ENCODE measurements at regions not wholly inside any gene's neighbourhood (a gene's known extent, or its start where the extent isn't known, plus 50 kb on each side); places are given as distances from the start of the nearest gene placed in this dataset.

DNA sequence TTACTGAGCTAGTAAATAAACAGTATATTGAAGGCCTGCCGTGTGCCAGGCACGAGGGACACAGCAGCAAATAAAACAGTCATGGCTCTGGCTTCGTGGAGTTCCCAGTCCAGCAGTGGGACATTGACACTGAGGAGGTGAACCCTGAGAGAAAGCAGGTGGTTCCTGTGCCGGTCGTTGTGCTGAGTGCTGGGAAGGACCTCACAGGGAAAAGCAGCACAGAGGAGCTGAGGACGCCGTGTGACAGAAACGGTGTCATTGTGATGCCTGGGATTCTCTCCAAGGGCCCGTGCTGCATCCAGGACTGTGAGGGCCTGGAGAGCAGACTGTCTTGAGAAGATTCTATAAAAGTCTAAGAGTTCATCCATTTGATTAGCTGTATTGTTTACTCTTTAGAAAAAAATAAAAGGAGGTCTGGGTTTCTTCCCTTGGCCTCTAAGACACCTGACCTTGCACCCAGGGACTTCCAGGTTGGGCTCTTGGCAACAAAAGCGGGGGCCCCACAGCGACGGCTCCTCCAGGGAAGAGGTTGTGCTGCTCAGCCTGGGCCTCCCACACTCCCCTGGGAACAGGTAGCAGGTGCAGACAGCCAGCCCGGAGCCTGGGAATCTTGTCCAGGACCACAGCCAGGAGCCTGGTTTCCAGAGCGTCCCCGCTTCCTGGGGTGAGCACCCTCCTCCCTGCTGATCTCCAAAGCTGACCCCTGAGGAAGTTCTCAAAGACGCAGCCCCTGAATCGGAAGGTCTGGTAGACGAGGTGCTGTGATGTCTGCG lies 251.2 kb upstream of the PMEPA1 start:
- Histone ChIP-seq H2BK5ac (ENCODE audit: low read depth, low read length, poor library complexity, severe bottlenecking) (no peak overlapping the region), H3K27me3 (ENCODE audit: control insufficient read depth, insufficient read depth, low read length) (0 out of 2 replicates have a peak, but pooled peaks cover 1% of the 10 kb centered on the region), H2BK120ac (ENCODE audit: low read depth, low read length) (no peak overlapping the region), H4K20me1 (ENCODE audit: insufficient read depth, low read length) (no peaks in the 10 kb centered on the region), H3K36me3 (ENCODE audit: control insufficient read depth, insufficient read depth, low read length) (no peaks in the 10 kb centered on the region), H3K4me3 (ENCODE audit: insufficient read depth, low read depth, low read length) (no peak overlapping the region), H3K79me1 (ENCODE audit: low read depth in 1 of 2, low read length in 2 of 2) (no peaks in the 10 kb centered on the region), H2AK5ac (ENCODE audit: low read depth, low read length) (no peak overlapping the region), H3K56ac (ENCODE audit: extremely low read depth, insufficient read depth, low read length) (no peak overlapping the region), H2AK9ac (replicated peaks; ENCODE audit: low read depth, low read length, poor library complexity) (no peak overlapping the region), H3K9me1 (ENCODE audit: insufficient read depth, low read length) (no peaks in the 10 kb centered on the region), H3K4me2 (ENCODE audit: low read depth, low read length) (no peak overlapping the region), H4K91ac (ENCODE audit: insufficient read depth, low read depth, low read length) (no peak overlapping the region), H3K27ac (ENCODE audit: insufficient read depth, low read length) (no peak overlapping the region), H2BK20ac (ENCODE audit: low read depth, low read length) (no peak overlapping the region), H2BK15ac (ENCODE audit: low read depth, low read length) (no peak overlapping the region), H3K23ac (ENCODE audit: low read depth, low read length) (no peak overlapping the region), H3K4ac (ENCODE audit: low read depth, low read length) (no peak overlapping the region), H3K14ac (replicated peaks; ENCODE audit: low read depth, low read length) (no peak overlapping the region), H3K4me1 (ENCODE audit: control insufficient read depth, insufficient read depth, low read length) (no peaks in the 10 kb centered on the region), H3K9me3 (ENCODE audit: control insufficient read depth, insufficient read depth, low read length) (no peaks in the 10 kb centered on the region), H3K9ac (ENCODE audit: low read depth, low read length) (no peak overlapping the region), H4K5ac (ENCODE audit: low read depth, low read length) (no peak overlapping the region), H2AFZ (replicated peaks; ENCODE audit: low read length, poor library complexity) (no peak overlapping the region), H4K8ac (ENCODE audit: low read depth in 2 of 2, low read length in 2 of 2) (no peak overlapping the region), H3K18ac (ENCODE audit: low read depth, low read length) (no peak overlapping the region)
- in situ Hi-C loops (cut with MboI; ENCODE audit: low sequenced_read_pairs) = no loop called here
- no peak for TF ChIP-seq RAD21 (IDR thresholded peaks at IDR 0.05; ENCODE audit: low read length)
- TF ChIP-seq MAFK (IDR thresholded peaks at IDR 0.05; ENCODE audit: low read depth, low read length) = no peak
- TF ChIP-seq RFX5 (IDR thresholded peaks at IDR 0.05; ENCODE audit: low read depth, low read length) = no peak
- no peak for TF ChIP-seq BHLHE40 (IDR thresholded peaks at IDR 0.05; ENCODE audit: low read depth, low read length)
- no peak for TF ChIP-seq RCOR1 (IDR thresholded peaks at IDR 0.05; ENCODE audit: insufficient replicate concordance, low read length)
- TF ChIP-seq CEBPB (IDR thresholded peaks at IDR 0.05; ENCODE audit: low read depth, low read length) = no peak
- TF ChIP-seq FOS (IDR thresholded peaks at IDR 0.05; ENCODE audit: low read depth, low read length) = no peak
- no peak for TF ChIP-seq SMC3 (IDR thresholded peaks at IDR 0.05; ENCODE audit: low read depth, low read length)
- TF ChIP-seq MXI1 (IDR thresholded peaks at IDR 0.05; ENCODE audit: borderline replicate concordance, low read depth, low read length) = no peak
- no peak for TF ChIP-seq POLR2A (IDR thresholded peaks at IDR 0.05; ENCODE audit: low read depth, low read length)
- TF ChIP-seq, protein P1, sequence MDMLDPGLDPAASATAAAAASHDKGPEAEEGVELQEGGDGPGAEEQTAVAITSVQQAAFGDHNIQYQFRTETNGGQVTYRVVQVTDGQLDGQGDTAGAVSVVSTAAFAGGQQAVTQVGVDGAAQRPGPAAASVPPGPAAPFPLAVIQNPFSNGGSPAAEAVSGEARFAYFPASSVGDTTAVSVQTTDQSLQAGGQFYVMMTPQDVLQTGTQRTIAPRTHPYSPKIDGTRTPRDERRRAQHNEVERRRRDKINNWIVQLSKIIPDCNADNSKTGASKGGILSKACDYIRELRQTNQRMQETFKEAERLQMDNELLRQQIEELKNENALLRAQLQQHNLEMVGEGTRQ (IDR thresholded peaks at IDR 0.05; ENCODE audit: low read depth, low read length) = no peak
- TF ChIP-seq CHD1 (IDR thresholded peaks at IDR 0.05; ENCODE audit: low read depth, low read length) = no peak
- no peak for TF ChIP-seq NFE2L2 (IDR thresholded peaks at IDR 0.05; ENCODE audit: low read depth, low read length)
- TF ChIP-seq, protein P2, sequence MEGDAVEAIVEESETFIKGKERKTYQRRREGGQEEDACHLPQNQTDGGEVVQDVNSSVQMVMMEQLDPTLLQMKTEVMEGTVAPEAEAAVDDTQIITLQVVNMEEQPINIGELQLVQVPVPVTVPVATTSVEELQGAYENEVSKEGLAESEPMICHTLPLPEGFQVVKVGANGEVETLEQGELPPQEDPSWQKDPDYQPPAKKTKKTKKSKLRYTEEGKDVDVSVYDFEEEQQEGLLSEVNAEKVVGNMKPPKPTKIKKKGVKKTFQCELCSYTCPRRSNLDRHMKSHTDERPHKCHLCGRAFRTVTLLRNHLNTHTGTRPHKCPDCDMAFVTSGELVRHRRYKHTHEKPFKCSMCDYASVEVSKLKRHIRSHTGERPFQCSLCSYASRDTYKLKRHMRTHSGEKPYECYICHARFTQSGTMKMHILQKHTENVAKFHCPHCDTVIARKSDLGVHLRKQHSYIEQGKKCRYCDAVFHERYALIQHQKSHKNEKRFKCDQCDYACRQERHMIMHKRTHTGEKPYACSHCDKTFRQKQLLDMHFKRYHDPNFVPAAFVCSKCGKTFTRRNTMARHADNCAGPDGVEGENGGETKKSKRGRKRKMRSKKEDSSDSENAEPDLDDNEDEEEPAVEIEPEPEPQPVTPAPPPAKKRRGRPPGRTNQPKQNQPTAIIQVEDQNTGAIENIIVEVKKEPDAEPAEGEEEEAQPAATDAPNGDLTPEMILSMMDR (conservative IDR thresholded peaks at IDR 0.05; ENCODE audit: low read depth, low read length) = no peak
- TF ChIP-seq, protein P3, sequence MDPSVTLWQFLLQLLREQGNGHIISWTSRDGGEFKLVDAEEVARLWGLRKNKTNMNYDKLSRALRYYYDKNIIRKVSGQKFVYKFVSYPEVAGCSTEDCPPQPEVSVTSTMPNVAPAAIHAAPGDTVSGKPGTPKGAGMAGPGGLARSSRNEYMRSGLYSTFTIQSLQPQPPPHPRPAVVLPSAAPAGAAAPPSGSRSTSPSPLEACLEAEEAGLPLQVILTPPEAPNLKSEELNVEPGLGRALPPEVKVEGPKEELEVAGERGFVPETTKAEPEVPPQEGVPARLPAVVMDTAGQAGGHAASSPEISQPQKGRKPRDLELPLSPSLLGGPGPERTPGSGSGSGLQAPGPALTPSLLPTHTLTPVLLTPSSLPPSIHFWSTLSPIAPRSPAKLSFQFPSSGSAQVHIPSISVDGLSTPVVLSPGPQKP (IDR thresholded peaks at IDR 0.05; ENCODE audit: borderline replicate concordance, low read depth, low read length) = no peak
- no peak for ATAC-seq (ENCODE audit: low read depth)
- no TSS peak for BruUV-seq (replicated peaks)
- CTCF ChIA-PET = no interaction called here
- POLR2A ChIA-PET (ENCODE audit: unreplicated experiment) = no interaction called here
- intact Hi-C loops (cut with micrococcal nuclease) = no loop called here
- DNase-seq = no peak
- WGBS, 2 experiments (ENCODE audit: extremely low coverage in 2 of 2, insufficient read length in 1 of 2) = 7% methylated on average over 3 of the region's 19 CpGs; no CpG with 5 or more reads in 1 of the 2 experiments
- dilution Hi-C loops (cut with HindIII; ENCODE audit: low sequenced_read_pairs, unreplicated experiment) = no loop called here

Data from IMR-90 (cell line).